ENCODE measurements at regions not wholly inside any gene's neighbourhood (a gene's known extent, or its start where the extent isn't known, plus 50 kb on each side); places are given as distances from the start of the nearest gene placed in this dataset.

DNA sequence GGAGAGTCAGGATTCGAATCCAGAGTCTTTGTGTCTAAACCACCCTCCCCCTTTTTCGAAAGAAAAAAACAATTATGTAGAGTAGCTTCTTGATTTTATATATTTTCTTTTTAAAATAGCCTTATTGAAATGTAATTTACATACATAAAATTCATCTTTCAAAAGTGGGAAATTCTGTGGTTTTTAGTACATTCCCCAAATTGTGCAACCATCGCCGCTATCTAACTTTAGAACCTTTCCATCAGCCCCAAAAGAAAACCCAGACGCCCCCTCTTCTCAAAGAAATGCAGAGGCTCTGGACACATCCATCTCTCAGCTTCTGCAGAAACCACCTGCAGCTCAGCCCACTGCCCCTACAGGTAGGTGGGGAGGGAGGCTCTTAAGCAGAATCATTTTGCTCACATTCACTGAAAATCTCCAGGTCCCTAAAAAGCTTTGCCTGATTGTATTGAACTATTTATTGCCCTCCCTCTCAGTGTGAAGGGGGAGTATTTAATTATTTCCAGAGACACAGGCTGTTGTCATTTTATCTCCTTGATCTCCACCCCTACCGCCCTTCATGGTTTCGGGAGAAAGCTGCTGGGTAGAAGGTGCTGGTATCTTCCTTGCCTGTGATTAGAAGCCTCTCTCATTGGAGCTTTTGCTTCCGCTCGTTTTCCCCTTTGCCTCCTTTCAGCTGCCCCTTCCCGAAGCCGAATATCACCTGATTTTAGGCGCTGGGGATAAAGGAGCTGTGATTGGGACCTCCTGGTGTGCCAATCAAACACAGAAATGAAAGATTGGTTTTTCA, 68.7 kb upstream of the KCNG1 start:
- Histone ChIP-seq H3K27me3 (no peaks in the 10 kb centered on the region), H3K36me3 (no peaks in the 10 kb centered on the region), H3F3A (ENCODE audit: low read depth) (peaks cover 31% of the 10 kb centered on the region), H3K79me2 (ENCODE audit: low read depth) (no peaks in the 10 kb centered on the region), H3K9ac (no peak overlapping the region), H3K4me3 (peak overlapping the region; percentile 5), H4K20me1 (ENCODE audit: low read depth) (no peaks in the 10 kb centered on the region), H2AFZ (replicated peaks) (peak overlapping the region; percentile 71), H3K4me1 (peaks cover 34% of the 10 kb centered on the region), H3K27ac (no peak overlapping the region), H3K4me2 (peak overlapping the region; percentile 68), H3K9me3 (ENCODE audit: low read depth) (no peaks in the 10 kb centered on the region)
- Mint-ChIP-seq H3K4me3 (peak overlapping the region; percentile 48), H3K4me1 (peaks cover 86% of the 10 kb centered on the region), H3K36me3 (no peaks in the 10 kb centered on the region), H3K27me3 (ENCODE audit: insufficient read depth, low read depth) (peaks cover 18% of the 10 kb centered on the region), H3K9me3 (no peaks in the 10 kb centered on the region), H3K27ac (peak overlapping the region; percentile 83)
- TF ChIP-seq EZH2phosphoT487 (IDR thresholded peaks at IDR 0.05) (no peak), EZH2 (IDR thresholded peaks at IDR 0.05) (no peak)
- TF ChIP-seq, protein P1, sequence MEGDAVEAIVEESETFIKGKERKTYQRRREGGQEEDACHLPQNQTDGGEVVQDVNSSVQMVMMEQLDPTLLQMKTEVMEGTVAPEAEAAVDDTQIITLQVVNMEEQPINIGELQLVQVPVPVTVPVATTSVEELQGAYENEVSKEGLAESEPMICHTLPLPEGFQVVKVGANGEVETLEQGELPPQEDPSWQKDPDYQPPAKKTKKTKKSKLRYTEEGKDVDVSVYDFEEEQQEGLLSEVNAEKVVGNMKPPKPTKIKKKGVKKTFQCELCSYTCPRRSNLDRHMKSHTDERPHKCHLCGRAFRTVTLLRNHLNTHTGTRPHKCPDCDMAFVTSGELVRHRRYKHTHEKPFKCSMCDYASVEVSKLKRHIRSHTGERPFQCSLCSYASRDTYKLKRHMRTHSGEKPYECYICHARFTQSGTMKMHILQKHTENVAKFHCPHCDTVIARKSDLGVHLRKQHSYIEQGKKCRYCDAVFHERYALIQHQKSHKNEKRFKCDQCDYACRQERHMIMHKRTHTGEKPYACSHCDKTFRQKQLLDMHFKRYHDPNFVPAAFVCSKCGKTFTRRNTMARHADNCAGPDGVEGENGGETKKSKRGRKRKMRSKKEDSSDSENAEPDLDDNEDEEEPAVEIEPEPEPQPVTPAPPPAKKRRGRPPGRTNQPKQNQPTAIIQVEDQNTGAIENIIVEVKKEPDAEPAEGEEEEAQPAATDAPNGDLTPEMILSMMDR (IDR thresholded peaks at IDR 0.05): no peak
- peak; percentile 21 for DNase-seq (ENCODE audit: low spot score)

DNA sequence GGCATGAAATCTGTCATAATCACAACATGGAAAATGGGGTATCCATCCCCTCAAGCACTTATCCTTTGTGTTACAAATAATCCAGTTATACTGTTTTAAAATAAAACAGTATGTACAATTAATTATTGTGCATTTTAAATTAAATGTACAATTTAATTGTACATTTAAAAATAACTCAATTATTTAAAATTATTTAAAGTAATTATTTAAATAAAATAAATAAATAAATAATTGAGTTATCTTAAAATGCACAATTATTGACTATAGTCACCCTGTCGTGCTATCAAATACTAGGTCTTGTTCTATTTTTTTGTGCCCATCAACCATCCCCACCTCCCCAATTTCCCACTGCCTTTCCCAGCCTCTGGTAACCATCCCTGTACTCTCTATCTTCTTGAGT, 66.9 kb upstream of the KCNG1 start:
- Histone ChIP-seq H3K9ac (no peak overlapping the region), H3K27me3 (no peaks in the 10 kb centered on the region), H4K20me1 (ENCODE audit: low read depth) (no peaks in the 10 kb centered on the region), H3K36me3 (no peaks in the 10 kb centered on the region), H3K4me3 (no peak overlapping the region), H3K27ac (no peak overlapping the region), H3F3A (ENCODE audit: low read depth) (peaks cover 31% of the 10 kb centered on the region), H3K9me3 (ENCODE audit: low read depth) (no peaks in the 10 kb centered on the region), H3K4me1 (peaks cover 37% of the 10 kb centered on the region), H2AFZ (replicated peaks) (no peak overlapping the region), H3K4me2 (no peak overlapping the region), H3K79me2 (ENCODE audit: low read depth) (no peaks in the 10 kb centered on the region)
- H3K4me1 Mint-ChIP-seq: peaks cover 79% of the 10 kb centered on the region
- H3K27ac Mint-ChIP-seq: peak overlapping the region; percentile 36
- TF ChIP-seq EZH2 (IDR thresholded peaks at IDR 0.05) (no peak), EZH2phosphoT487 (IDR thresholded peaks at IDR 0.05) (no peak)
- TF ChIP-seq, protein P1 (IDR thresholded peaks at IDR 0.05): no peak
- no peaks in the 10 kb centered on the region for H3K36me3 Mint-ChIP-seq
- H3K4me3 Mint-ChIP-seq: peak overlapping the region; percentile 13
- DNase-seq (ENCODE audit: low spot score): no peak
- H3K9me3 Mint-ChIP-seq: no peaks in the 10 kb centered on the region
- peaks cover 12% of the 10 kb centered on the region for H3K27me3 Mint-ChIP-seq (ENCODE audit: insufficient read depth, low read depth)

DNA sequence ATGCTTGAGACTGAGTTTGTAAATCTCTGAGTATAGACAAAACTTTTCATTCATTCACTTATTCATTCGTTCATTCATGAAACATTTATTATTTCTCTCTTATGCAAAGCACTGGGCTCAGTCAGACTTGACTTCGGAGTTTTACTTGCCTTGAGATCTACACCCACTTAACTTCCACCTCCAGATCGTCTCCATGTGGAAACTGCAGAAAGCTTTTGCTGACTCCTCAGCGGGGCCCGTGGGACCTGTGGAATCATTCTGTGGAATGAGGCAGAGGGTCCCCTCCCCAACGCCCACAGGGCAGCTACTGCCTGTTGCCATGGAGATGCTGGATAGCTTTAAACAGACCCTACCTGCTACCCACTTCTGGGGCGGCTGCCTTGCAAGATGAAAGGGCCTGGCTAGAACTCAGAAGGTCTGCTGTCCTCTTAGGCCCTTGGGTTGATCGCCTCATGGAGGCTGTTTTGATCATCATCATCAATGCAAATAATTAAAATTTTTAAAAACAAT, 66.4 kb upstream of the KCNG1 start:
- H3K36me3 Mint-ChIP-seq: no peaks in the 10 kb centered on the region
- DNase-seq (ENCODE audit: low spot score): no peak
- peaks cover 12% of the 10 kb centered on the region for H3K27me3 Mint-ChIP-seq (ENCODE audit: insufficient read depth, low read depth)
- Histone ChIP-seq H3K9me3 (ENCODE audit: low read depth) (no peaks in the 10 kb centered on the region), H3K79me2 (ENCODE audit: low read depth) (no peaks in the 10 kb centered on the region), H2AFZ (replicated peaks) (no peak overlapping the region), H4K20me1 (ENCODE audit: low read depth) (no peaks in the 10 kb centered on the region), H3F3A (ENCODE audit: low read depth) (peaks cover 32% of the 10 kb centered on the region), H3K27me3 (no peaks in the 10 kb centered on the region), H3K27ac (no peak overlapping the region), H3K4me2 (no peak overlapping the region), H3K4me1 (peaks cover 42% of the 10 kb centered on the region), H3K9ac (no peak overlapping the region), H3K4me3 (no peak overlapping the region), H3K36me3 (no peaks in the 10 kb centered on the region)
- H3K9me3 Mint-ChIP-seq: no peaks in the 10 kb centered on the region
- peaks cover 79% of the 10 kb centered on the region for H3K4me1 Mint-ChIP-seq
- TF ChIP-seq EZH2phosphoT487 (IDR thresholded peaks at IDR 0.05) (no peak), EZH2 (IDR thresholded peaks at IDR 0.05) (no peak)
- TF ChIP-seq, protein P1 (IDR thresholded peaks at IDR 0.05): no peak
- H3K4me3 Mint-ChIP-seq: no peak overlapping the region
- no peak overlapping the region for H3K27ac Mint-ChIP-seq
